Neuron (in vitro differentiated cells): ENCODE measurements at regions not wholly inside any gene's neighbourhood (a gene's known extent, or its start where the extent isn't known, plus 50 kb on each side); places are given as distances from the start of the nearest gene placed in this dataset.
"Not testable (repeated sequence)": the region's sequence is repeated elsewhere in the genome, so short reads cannot be mapped to it uniquely, and the experiment has no call there.

Experiments
- H2AFZ ChIP-seq: one replicate; pipeline ENCODE4 v1.6.1; 2013; ENCODE audit warnings: low read depth, mild to moderate bottlenecking, inconsistent platforms, low read length, moderate library complexity
- H3K27me3 ChIP-seq: one replicate; pipeline ENCODE4 v1.6.1; 2013; ENCODE audit warnings: low read length; ENCODE audit not compliant: insufficient read depth
- H3K36me3 ChIP-seq: one replicate; pipeline ENCODE4 v1.6.1; 2013; ENCODE audit warnings: low read length; ENCODE audit not compliant: insufficient read depth
- H3K4me1 ChIP-seq: one replicate; pipeline ENCODE4 v1.6.1; 2013; ENCODE audit warnings: low read length; ENCODE audit not compliant: insufficient read depth
- H3K4me3 ChIP-seq: 2 replicates; pipeline ENCODE4 v1.5.1; 2013; ENCODE audit warnings: mild to moderate bottlenecking, low read length, moderate library complexity
- H3K9me3 ChIP-seq: one replicate; pipeline ENCODE4 v1.6.1; 2013; ENCODE audit warnings: low read length

DNA sequence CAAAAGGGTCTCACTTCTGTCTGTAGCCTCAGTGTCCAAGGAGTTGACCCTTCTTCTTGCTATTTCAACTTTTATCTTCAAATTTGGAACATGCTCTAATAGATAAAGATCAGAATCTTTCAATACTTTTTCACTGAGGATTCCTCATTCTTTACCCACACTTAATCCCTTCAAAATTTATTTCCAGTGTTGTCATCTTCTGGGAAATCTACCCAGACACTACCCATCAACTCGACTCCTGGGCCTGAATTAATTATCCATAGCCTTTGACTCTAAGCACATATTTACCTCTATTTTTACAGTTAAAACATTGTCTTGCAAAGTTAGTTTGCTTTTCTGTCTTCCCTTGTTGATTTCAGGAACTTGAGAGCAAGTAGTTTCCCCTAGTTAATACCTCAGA, 1022.5 kb downstream of the PCDH9 start:
- Histone ChIP-seq H3K9me3 (no peaks in the 10 kb centered on the region), H3K27me3 (no peaks in the 10 kb centered on the region), H3K4me3 (no peak overlapping the region), H2AFZ (no peak overlapping the region), H3K4me1 (no peaks in the 10 kb centered on the region), H3K36me3 (no peaks in the 10 kb centered on the region)

DNA sequence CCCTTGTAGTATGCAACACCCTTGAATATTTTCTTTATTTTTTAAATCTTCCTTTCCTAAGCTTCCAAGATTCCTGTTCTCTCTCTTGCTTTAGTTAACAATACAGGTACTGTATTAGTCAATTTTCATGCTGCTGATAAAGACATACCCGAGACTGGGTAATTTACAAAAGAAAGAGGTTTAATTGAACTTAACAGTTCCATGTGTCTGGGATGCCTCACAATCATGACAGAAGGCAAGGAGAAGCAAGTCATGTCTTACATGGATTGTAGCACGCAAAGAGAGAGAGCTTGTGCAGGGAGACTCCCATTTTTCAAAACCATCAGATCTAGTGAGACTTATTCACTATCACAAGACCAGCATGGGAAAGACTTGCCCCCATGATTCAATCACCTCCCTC, 1024.3 kb downstream of the PCDH9 start:
- no peaks in the 10 kb centered on the region for H3K9me3 ChIP-seq
- no peaks in the 10 kb centered on the region for H3K36me3 ChIP-seq
- H3K4me1 ChIP-seq: no peaks in the 10 kb centered on the region
- no peak overlapping the region for H3K4me3 ChIP-seq
- no peak overlapping the region for H2AFZ ChIP-seq
- H3K27me3 ChIP-seq: no peaks in the 10 kb centered on the region

DNA sequence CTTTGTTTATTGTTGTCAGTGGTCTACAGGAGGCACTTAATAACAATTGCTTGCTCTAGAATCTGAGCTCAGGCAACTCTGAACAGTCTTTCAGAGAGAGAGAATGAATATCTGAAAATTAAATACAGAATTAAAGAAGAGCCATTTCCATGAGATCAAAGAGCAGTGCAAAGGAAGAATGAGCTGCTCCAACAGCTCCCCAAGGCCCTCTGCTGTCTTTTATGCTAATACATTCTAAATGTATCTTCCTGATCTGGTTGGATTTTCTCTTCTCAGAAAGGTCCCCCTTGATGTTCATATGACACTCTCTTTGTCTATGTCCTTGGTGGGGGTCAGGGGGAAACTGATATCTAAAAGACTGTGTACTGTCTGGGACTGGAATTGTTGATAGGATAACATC, 1029.6 kb downstream of the PCDH9 start:
- Histone ChIP-seq H3K9me3 (no peaks in the 10 kb centered on the region), H3K4me3 (no peak overlapping the region), H3K36me3 (no peaks in the 10 kb centered on the region), H3K27me3 (no peaks in the 10 kb centered on the region), H3K4me1 (peaks cover 3% of the 10 kb centered on the region), H2AFZ (no peak overlapping the region)

DNA sequence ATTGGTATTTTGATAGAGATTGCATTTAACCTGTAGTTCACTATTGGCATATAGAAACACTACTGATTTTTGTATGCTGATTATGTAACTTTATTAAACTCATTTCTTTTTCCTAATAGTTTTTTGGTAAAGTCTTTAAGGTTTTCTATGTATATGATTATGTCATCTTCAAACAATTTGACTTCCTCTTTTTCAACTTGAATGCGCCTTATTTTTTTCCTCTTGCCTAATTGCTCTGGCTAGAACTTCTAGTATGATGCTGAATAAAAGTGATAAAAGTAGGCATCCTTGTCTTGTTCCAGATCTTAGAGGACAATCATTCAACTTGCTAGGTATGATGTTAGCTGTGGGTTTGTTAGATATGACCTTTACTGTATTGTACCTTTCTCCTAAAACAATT, 1034.9 kb downstream of the PCDH9 start:
- no peaks in the 10 kb centered on the region for H3K27me3 ChIP-seq
- no peak overlapping the region for H3K4me3 ChIP-seq
- H2AFZ ChIP-seq: no peak overlapping the region
- no peaks in the 10 kb centered on the region for H3K4me1 ChIP-seq
- no peaks in the 10 kb centered on the region for H3K9me3 ChIP-seq
- no peaks in the 10 kb centered on the region for H3K36me3 ChIP-seq

DNA sequence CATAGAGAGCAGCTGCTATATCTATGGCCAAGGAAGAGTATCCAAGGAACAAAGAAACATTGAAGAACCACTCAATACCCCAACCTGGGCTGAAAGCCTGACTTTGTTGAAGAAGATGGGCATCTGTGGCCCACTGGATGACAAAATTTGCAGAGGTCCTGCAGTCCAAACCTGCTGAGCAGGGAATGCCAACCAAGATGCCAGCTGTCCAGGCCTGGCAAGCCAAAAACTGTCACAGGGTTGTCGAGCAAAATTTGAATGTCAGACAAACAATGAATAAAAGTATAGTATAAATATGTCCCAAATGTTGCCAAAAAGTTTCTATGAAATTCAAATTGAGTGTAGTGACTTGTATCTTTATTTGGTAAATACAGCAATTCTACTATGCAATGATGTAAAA, 1040.2 kb downstream of the PCDH9 start:
- Histone ChIP-seq H2AFZ (no peak overlapping the region), H3K36me3 (no peaks in the 10 kb centered on the region), H3K27me3 (no peaks in the 10 kb centered on the region), H3K9me3 (no peaks in the 10 kb centered on the region), H3K4me3 (no peak overlapping the region), H3K4me1 (peaks cover 3% of the 10 kb centered on the region)

DNA sequence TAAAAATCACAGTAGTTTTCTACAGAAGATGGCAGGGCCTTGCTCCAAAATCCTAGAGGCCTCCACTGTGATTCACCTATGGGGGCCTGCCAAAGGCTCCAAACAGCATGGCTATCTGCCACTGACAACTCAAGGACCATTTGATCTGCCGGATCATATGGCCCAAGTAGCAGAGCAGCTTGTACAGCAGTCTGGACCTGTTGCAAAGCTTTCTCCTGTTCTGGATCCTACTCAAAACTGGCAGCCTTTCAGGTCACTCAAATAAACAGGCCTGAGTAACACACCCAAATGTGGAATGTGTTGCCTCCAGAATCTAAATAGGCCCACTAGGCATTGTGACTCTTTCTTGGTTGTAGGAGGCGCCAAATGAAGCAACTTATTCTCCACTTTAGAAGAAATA, 1049.3 kb downstream of the PCDH9 start:
- Histone ChIP-seq H3K9me3 (no peaks in the 10 kb centered on the region), H3K4me1 (no peaks in the 10 kb centered on the region), H3K4me3 (no peak overlapping the region), H2AFZ (no peak overlapping the region), H3K36me3 (no peaks in the 10 kb centered on the region), H3K27me3 (no peaks in the 10 kb centered on the region)

DNA sequence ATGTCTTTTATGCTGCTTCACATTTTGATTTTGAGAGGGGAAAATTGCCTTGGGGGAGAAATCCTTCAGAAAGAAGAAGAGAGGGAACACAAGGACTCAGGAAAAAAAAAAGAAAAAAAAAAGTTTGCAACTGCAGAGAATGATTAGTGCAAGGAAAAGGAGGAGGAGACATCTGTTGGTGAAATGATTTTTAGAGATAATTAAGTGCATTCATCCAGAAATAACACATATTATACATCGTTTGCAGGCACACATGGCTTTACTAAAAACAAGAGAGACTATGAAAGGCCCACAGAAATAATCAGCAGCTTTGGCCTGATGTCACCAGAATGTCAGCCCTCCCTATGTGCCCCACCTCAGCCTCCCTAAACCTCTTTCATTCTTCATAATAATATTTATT, 1058.2 kb downstream of the PCDH9 start:
- Histone ChIP-seq H3K36me3 (no peaks in the 10 kb centered on the region), H3K4me3 (no peak overlapping the region), H2AFZ (no peak overlapping the region), H3K27me3 (no peaks in the 10 kb centered on the region), H3K9me3 (no peaks in the 10 kb centered on the region), H3K4me1 (no peaks in the 10 kb centered on the region)

DNA sequence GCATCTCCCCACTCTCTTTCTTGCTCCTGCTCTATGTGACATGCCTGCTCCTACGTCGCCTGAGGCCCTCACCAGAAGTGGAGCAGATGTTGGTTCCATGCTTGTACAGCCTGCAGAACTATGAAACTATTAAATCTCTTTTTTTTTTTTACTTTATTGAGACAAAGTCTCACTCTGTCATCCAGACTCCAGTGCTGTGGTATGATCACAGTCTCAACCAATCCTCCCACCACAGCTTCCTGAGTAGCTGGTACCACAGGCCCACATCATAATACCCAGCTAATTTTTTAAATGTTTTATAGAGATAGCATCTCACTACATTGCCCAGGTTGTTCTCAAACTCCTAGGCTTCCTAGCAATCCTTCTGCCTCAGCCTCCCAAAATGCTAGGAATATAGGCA, 1067.7 kb downstream of the PCDH9 start:
- no peaks in the 10 kb centered on the region for H3K27me3 ChIP-seq
- H3K9me3 ChIP-seq: no peaks in the 10 kb centered on the region
- H2AFZ ChIP-seq: no peak overlapping the region
- no peaks in the 10 kb centered on the region for H3K4me1 ChIP-seq
- H3K36me3 ChIP-seq: no peaks in the 10 kb centered on the region
- no peak overlapping the region for H3K4me3 ChIP-seq

DNA sequence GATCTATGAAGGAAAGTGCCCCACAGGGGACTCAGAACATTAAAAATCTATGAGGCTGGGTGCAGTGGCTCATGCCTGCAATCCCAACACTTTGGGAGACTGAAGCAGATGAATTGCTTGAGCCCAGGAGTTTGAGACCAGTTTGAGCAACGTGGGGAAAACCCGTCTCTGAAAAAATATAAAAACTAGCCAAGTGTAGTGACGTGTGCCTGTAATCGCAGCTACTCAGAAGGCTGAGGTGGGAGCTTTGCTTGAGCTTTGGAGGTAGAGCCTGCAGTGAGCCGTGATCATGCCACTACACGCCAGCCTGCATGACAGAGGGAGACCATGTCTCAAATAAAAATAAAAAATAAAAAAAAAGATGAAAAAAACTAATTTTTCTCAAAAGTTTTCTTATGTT, 1070.6 kb downstream of the PCDH9 start:
- Histone ChIP-seq H3K27me3 (no peaks in the 10 kb centered on the region), H3K9me3 (no peaks in the 10 kb centered on the region), H3K4me3 (no peak overlapping the region), H2AFZ (no peak overlapping the region), H3K36me3 (no peaks in the 10 kb centered on the region), H3K4me1 (no peaks in the 10 kb centered on the region)

DNA sequence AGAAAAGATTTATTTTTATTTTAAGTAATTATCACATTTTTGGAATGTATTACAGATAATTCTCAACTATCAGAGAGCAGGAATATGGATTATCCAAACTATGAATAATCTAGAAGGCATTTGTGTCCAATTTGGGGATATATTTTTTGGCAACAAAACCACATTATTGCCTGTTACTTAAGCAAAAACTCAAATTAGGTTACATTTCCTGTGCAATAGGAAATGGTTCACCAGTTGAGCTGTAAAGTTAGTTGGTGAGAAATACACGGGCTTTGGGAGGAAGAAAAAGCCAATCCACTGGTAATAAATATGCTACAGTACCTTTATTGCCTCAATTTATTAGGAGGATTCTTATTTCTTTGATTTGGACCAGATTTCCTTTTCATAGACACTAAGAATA, 1075.2 kb downstream of the PCDH9 start:
- no peaks in the 10 kb centered on the region for H3K9me3 ChIP-seq
- no peak overlapping the region for H2AFZ ChIP-seq
- H3K36me3 ChIP-seq: no peaks in the 10 kb centered on the region
- no peak overlapping the region for H3K4me3 ChIP-seq
- no peaks in the 10 kb centered on the region for H3K27me3 ChIP-seq
- H3K4me1 ChIP-seq: no peaks in the 10 kb centered on the region

DNA sequence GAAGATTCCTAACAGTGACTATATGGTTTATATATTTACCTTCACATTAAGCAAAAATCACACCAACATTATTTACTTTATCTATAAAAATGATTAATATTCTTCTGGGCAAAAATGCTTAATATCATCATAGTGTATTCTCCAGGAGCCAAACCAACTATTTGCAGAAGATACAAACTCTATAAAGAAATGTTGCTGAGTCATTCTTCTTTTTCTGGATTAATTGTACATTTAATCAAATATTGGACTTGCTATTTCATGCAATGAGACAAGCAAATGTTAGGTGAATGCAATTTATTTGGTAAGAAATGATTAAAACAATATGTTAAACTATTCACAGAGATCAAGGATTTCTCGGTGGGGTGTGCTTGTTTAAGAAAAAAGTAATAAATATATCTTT, 1075.8 kb downstream of the PCDH9 start:
- H3K27me3 ChIP-seq: no peaks in the 10 kb centered on the region
- no peaks in the 10 kb centered on the region for H3K36me3 ChIP-seq
- H3K9me3 ChIP-seq: no peaks in the 10 kb centered on the region
- H3K4me3 ChIP-seq: no peak overlapping the region
- H3K4me1 ChIP-seq: no peaks in the 10 kb centered on the region
- no peak overlapping the region for H2AFZ ChIP-seq

DNA sequence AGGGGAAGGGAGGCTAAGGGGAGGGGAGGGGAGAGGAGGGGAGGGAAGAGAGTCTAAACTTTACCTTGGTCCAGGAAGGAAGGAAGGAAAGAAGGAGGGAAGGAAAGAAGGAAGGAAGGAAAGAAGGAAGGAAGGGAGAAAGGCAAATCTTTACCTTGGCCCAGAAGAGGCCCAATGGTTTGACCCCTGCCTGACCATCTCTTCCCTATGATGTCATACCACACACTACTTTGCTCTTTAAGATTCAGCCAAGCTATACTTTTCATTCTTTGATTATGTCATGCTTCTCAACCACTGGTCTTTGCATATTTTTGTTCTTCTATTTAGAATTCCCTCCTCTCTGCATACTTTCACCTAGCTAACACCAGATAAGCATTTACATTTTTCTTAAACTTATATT, 1077.5 kb downstream of the PCDH9 start:
- H3K27me3 ChIP-seq: no peaks in the 10 kb centered on the region
- H3K9me3 ChIP-seq: no peaks in the 10 kb centered on the region
- H3K4me3 ChIP-seq: no peak overlapping the region
- H3K4me1 ChIP-seq: no peaks in the 10 kb centered on the region
- H3K36me3 ChIP-seq: no peaks in the 10 kb centered on the region
- H2AFZ ChIP-seq: no peak overlapping the region

DNA sequence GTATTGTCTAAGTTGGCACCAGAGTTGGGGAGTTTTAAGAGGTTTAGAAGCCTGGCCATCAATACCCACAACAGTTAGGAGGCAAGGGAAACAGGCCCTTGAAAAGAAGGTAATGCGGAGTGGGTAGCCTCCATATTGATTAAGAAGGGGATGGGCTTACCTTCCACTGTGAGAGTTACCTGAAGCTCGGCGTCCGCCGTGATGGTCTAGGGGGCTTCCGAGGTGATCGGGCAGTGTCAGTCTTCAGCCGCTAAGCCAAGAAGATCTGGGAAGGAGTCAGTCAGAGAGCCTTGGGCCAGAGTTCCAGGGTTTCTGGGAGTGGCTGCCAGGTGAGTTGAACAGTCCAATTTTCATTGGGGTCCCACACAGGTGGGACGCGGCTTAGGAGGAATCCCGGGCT, 1085.8 kb downstream of the PCDH9 start:
- H3K4me3 ChIP-seq, H3K27me3 ChIP-seq, H3K36me3 ChIP-seq, H3K9me3 ChIP-seq, H3K4me1 ChIP-seq, H2AFZ ChIP-seq: not testable (repeated sequence)

DNA sequence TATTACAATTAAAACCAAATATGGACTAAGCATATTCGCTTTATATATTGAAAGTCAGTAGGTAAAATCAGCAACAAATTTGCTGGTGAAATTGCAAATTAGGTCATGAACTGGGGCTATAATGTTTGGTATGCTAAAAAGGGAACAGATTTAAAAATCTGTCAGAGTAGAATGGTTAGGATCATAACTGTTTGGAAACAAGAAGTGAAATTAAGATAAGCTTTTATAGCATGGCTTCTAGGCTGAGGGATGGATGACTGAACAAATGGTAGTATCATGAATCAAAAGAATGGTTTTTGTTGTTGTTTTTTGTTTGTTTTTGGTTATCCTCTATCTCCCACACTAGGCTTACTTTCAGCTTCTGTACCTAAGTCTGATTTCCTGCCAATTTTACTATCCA, 1090.4 kb downstream of the PCDH9 start:
- Histone ChIP-seq H3K27me3 (no peaks in the 10 kb centered on the region), H3K4me1 (no peaks in the 10 kb centered on the region), H2AFZ (no peak overlapping the region), H3K9me3 (no peaks in the 10 kb centered on the region), H3K36me3 (no peaks in the 10 kb centered on the region), H3K4me3 (no peak overlapping the region)
